Loucy (cell line): ENCODE measurements at regions not wholly inside any gene's neighbourhood (a gene's known extent, or its start where the extent isn't known, plus 50 kb on each side); places are given as distances from the start of the nearest gene placed in this dataset.

Source experiments
- H2AFZ ChIP-seq: fragments of 200-600 bp; sonication (generic); 2 replicates; pipeline ENCODE4 v1.6.0; 2016; ENCODE audit warnings: antibody characterized with exemption, mild to moderate bottlenecking, low read length, moderate library complexity
- H3F3A ChIP-seq: fragments of 200-600 bp; 2 replicates; pipeline ENCODE4 v1.6.0; 2016; ENCODE audit warnings: antibody characterized with exemption, low read depth, mild to moderate bottlenecking
- H3K27me3 ChIP-seq: fragments of 200-600 bp; sonication (generic); 2 replicates; pipeline ENCODE4 v1.6.1; 2014; ENCODE audit warnings: low read length, mild to moderate bottlenecking; ENCODE audit not compliant: insufficient read depth, poor library complexity, severe bottlenecking
- H3K36me3 ChIP-seq: fragments of 200-600 bp; sonication (generic); 2 replicates; pipeline ENCODE4 v1.6.1; 2016; ENCODE audit warnings: low read length; ENCODE audit not compliant: insufficient read depth
- H3K4me1 ChIP-seq: fragments of 200-600 bp; sonication (generic); 2 replicates; pipeline ENCODE4 v1.5.1; 2014; ENCODE audit warnings: low read length, mild to moderate bottlenecking; ENCODE audit not compliant: insufficient read depth, poor library complexity, severe bottlenecking
- H3K4me2 ChIP-seq: fragments of 200-600 bp; sonication (generic); 2 replicates; pipeline ENCODE4 v1.6.0; 2014; ENCODE audit warnings: antibody characterized with exemption, low read length, low read depth, mild to moderate bottlenecking; ENCODE audit not compliant: poor library complexity, severe bottlenecking
- H3K4me3 ChIP-seq: fragments of 200-600 bp; sonication (generic); 2 replicates; pipeline ENCODE4 v1.5.1; 2014; ENCODE audit warnings: low read length, mild to moderate bottlenecking, mixed read lengths; ENCODE audit not compliant: poor library complexity, severe bottlenecking
- H3K79me2 ChIP-seq: fragments of 200-600 bp; sonication (generic); 2 replicates; pipeline ENCODE4 v1.6.1; 2014; ENCODE audit warnings: low read length; ENCODE audit not compliant: insufficient read depth
- H3K9ac ChIP-seq: fragments of 200-600 bp; sonication (generic); 2 replicates; pipeline ENCODE4 v1.6.0; 2014; ENCODE audit warnings: mild to moderate bottlenecking, low read depth, low read length, moderate library complexity; ENCODE audit not compliant: poor library complexity, severe bottlenecking
- H3K9me2 ChIP-seq: fragments of 200-600 bp; sonication (generic); replicated peaks from 2 replicates; pipeline ENCODE4 v1.6.1; 2016; ENCODE audit warnings: low read depth, low read length, mixed read lengths
- H3K9me3 ChIP-seq: fragments of 200-600 bp; sonication (generic); 2 replicates; pipeline ENCODE4 v1.6.1; 2014; ENCODE audit warnings: mild to moderate bottlenecking, antibody characterized with exemption, low read length, low read depth; ENCODE audit not compliant: insufficient read depth
- H4K20me1 ChIP-seq: fragments of 200-600 bp; sonication (generic); 2 replicates; pipeline ENCODE4 v1.6.0; 2014; ENCODE audit warnings: antibody characterized with exemption, low read length, mild to moderate bottlenecking; ENCODE audit not compliant: insufficient read depth, poor library complexity, severe bottlenecking
- CTCF ChIP-seq: fragments of 200-600 bp; sonication (generic); conservative IDR thresholded peaks from 2 replicates; pipeline ENCODE4 v1.5.1; 2014; ENCODE audit warnings: mild to moderate bottlenecking, antibody characterized with exemption, low read length
- EZH2phosphoT487 ChIP-seq: fragments of 200-600 bp; IDR thresholded peaks from 2 replicates; pipeline ENCODE4 v1.6.1; 2018; ENCODE audit warnings: antibody characterized with exemption, mild to moderate bottlenecking, moderate library complexity, borderline replicate concordance

GRCh38 chr10:128339753-128340152 is 213.5 kb upstream of the MKI67 start:
- no peaks in the 10 kb centered on the region for H3K4me1 ChIP-seq
- no peaks in the 10 kb centered on the region; the same call in 1 of the 2 replicates for H3K9me2 ChIP-seq
- H3K9ac ChIP-seq: no peak overlapping the region
- H4K20me1 ChIP-seq: no peaks in the 10 kb centered on the region
- no peaks in the 10 kb centered on the region for H3K36me3 ChIP-seq
- H3K4me2 ChIP-seq: no peak overlapping the region
- no peaks in the 10 kb centered on the region for H3K9me3 ChIP-seq
- no peak overlapping the region for H3K4me3 ChIP-seq
- no peaks in the 10 kb centered on the region for H3F3A ChIP-seq
- H3K27me3 ChIP-seq: no peaks in the 10 kb centered on the region
- no peaks in the 10 kb centered on the region for H3K79me2 ChIP-seq
- no peak overlapping the region for H2AFZ ChIP-seq
- no peak for TF ChIP-seq EZH2phosphoT487
- TF ChIP-seq CTCF: no peak

GRCh38 chr10:128345353-128345752 is 219.1 kb upstream of the MKI67 start:
- H4K20me1 ChIP-seq: no peaks in the 10 kb centered on the region
- H3K9me3 ChIP-seq: no peaks in the 10 kb centered on the region
- no peaks in the 10 kb centered on the region for H3K4me1 ChIP-seq
- no peak overlapping the region for H3K9ac ChIP-seq
- no peak overlapping the region for H3K4me2 ChIP-seq
- no peaks in the 10 kb centered on the region; the same call in 1 of the 2 replicates for H3K9me2 ChIP-seq
- H2AFZ ChIP-seq: no peak overlapping the region
- no peaks in the 10 kb centered on the region for H3K27me3 ChIP-seq
- no peaks in the 10 kb centered on the region for H3F3A ChIP-seq
- TF ChIP-seq EZH2phosphoT487: no peak
- no peak for TF ChIP-seq CTCF
- H3K4me3 ChIP-seq: no peak overlapping the region
- H3K36me3 ChIP-seq: no peaks in the 10 kb centered on the region
- H3K79me2 ChIP-seq: no peaks in the 10 kb centered on the region

GRCh38 chr10:128360783-128361182 is 234.6 kb upstream of the MKI67 start:
- no peaks in the 10 kb centered on the region for H3K79me2 ChIP-seq
- H3K36me3 ChIP-seq: no peaks in the 10 kb centered on the region
- H4K20me1 ChIP-seq: no peaks in the 10 kb centered on the region
- no peak overlapping the region for H3K4me3 ChIP-seq
- no peak overlapping the region for H3K4me2 ChIP-seq
- H2AFZ ChIP-seq: no peak overlapping the region
- H3K9ac ChIP-seq: no peak overlapping the region
- H3K27me3 ChIP-seq: no peaks in the 10 kb centered on the region
- no peaks in the 10 kb centered on the region for H3F3A ChIP-seq
- no peaks in the 10 kb centered on the region for H3K4me1 ChIP-seq
- no peaks in the 10 kb centered on the region for H3K9me3 ChIP-seq
- TF ChIP-seq EZH2phosphoT487 (no peak), CTCF (no peak)
- no peaks in the 10 kb centered on the region for H3K9me2 ChIP-seq
